Kidney epithelial cell (primary cell): ENCODE measurements at regions not wholly inside any gene's neighbourhood (a gene's known extent, or its start where the extent isn't known, plus 50 kb on each side); places are given as distances from the start of the nearest gene placed in this dataset.
"Not testable (repeated sequence)": the region's sequence is repeated elsewhere in the genome, so short reads cannot be mapped to it uniquely, and the experiment has no call there.

Experiments used
- DNase-seq: peaks from one replicate; pipeline ENCODE4 v3.0.0-alpha.2; 2010; ENCODE audit warnings: low read depth
- H3K27me3 ChIP-seq: 2 replicates; pipeline ENCODE4 v1.6.0; 2011; ENCODE audit warnings: low read length; ENCODE audit not compliant: control insufficient read depth, insufficient read depth
- H3K36me3 ChIP-seq: 2 replicates; pipeline ENCODE4 v1.5.1; 2011; ENCODE audit warnings: low read length; ENCODE audit not compliant: control insufficient read depth, insufficient read depth
- H3K4me3 ChIP-seq: 2 replicates; pipeline ENCODE4 v1.5.1; 2011; ENCODE audit warnings: low read depth, mild to moderate bottlenecking, control low read depth, low read length
- CTCF ChIP-seq: IDR thresholded peaks from 2 replicates; pipeline ENCODE4 v1.5.1; 2011; ENCODE audit warnings: mild to moderate bottlenecking, moderate library complexity, low read length, control low read depth, inconsistent platforms; ENCODE audit not compliant: insufficient read depth, poor library complexity, severe bottlenecking

GRCh38 chrX:34338046-34338445, 205.9 kb upstream of the FAM47A start:
- no peak for TF ChIP-seq CTCF
- no peak for DNase-seq
- H3K27me3 ChIP-seq = no peaks in the 10 kb centered on the region
- no peaks in the 10 kb centered on the region for H3K36me3 ChIP-seq
- no peak overlapping the region for H3K4me3 ChIP-seq

- H3K36me3 ChIP-seq, H3K27me3 ChIP-seq, DNase-seq, H3K4me3 ChIP-seq: not testable (repeated sequence)
Measured at GRCh38 chrX:34335376-34335775, 203.3 kb upstream of the FAM47A start.

GRCh38 chrX:34332334-34332733, 200.2 kb upstream of the FAM47A start:
- peak; percentile 29 for TF ChIP-seq CTCF
- H3K27me3 ChIP-seq = no peaks in the 10 kb centered on the region
- no peak for DNase-seq
- H3K36me3 ChIP-seq = no peaks in the 10 kb centered on the region
- H3K4me3 ChIP-seq = no peak overlapping the region

- no peaks in the 10 kb centered on the region for H3K36me3 ChIP-seq
- no peak for DNase-seq
- no peak overlapping the region for H3K4me3 ChIP-seq
- TF ChIP-seq CTCF = no peak
- H3K27me3 ChIP-seq = no peaks in the 10 kb centered on the region
Measured at GRCh38 chrX:34325460-34325859, 193.3 kb upstream of the FAM47A start.

- H3K27me3 ChIP-seq, H3K4me3 ChIP-seq, DNase-seq, H3K36me3 ChIP-seq: not testable (repeated sequence)
Measured at GRCh38 chrX:34320424-34320823, 188.3 kb upstream of the FAM47A start.

GRCh38 chrX:34300871-34301270, 168.8 kb upstream of the FAM47A start:
- TF ChIP-seq CTCF = peak; percentile 71
- no peak overlapping the region for H3K4me3 ChIP-seq
- H3K27me3 ChIP-seq = no peaks in the 10 kb centered on the region
- peak; percentile 37 for DNase-seq
- H3K36me3 ChIP-seq = no peaks in the 10 kb centered on the region

- Histone ChIP-seq H3K27me3 (no peaks in the 10 kb centered on the region), H3K36me3 (no peaks in the 10 kb centered on the region), H3K4me3 (no peak overlapping the region)
- TF ChIP-seq CTCF = no peak
- DNase-seq = no peak
Measured at GRCh38 chrX:34299451-34299967, 167.4 kb upstream of the FAM47A start.
